ENCODE measurements at regions not wholly inside any gene's neighbourhood (a gene's known extent, or its start where the extent isn't known, plus 50 kb on each side); places are given as distances from the start of the nearest gene placed in this dataset.

GRCh38 chr4:124593494-124593893 lies 119.0 kb downstream of the ANKRD50 start:
- TF ChIP-seq, protein P1, sequence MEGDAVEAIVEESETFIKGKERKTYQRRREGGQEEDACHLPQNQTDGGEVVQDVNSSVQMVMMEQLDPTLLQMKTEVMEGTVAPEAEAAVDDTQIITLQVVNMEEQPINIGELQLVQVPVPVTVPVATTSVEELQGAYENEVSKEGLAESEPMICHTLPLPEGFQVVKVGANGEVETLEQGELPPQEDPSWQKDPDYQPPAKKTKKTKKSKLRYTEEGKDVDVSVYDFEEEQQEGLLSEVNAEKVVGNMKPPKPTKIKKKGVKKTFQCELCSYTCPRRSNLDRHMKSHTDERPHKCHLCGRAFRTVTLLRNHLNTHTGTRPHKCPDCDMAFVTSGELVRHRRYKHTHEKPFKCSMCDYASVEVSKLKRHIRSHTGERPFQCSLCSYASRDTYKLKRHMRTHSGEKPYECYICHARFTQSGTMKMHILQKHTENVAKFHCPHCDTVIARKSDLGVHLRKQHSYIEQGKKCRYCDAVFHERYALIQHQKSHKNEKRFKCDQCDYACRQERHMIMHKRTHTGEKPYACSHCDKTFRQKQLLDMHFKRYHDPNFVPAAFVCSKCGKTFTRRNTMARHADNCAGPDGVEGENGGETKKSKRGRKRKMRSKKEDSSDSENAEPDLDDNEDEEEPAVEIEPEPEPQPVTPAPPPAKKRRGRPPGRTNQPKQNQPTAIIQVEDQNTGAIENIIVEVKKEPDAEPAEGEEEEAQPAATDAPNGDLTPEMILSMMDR (IDR thresholded peaks at IDR 0.05; ENCODE audit: low read depth, low read length): no peak

GRCh38 chr4:124594945-124595344 lies 117.6 kb downstream of the ANKRD50 start:
- TF ChIP-seq, protein P1 (IDR thresholded peaks at IDR 0.05; ENCODE audit: low read depth, low read length): no peak
- no peak overlapping the region for H3K4me3 ChIP-seq (ENCODE audit: low read depth, low read length)

More at GRCh38 chr4:124593494-124593893, 119.0 kb downstream of the ANKRD50 start:
- no peak overlapping the region for H3K4me3 ChIP-seq (ENCODE audit: low read depth, low read length)

GRCh38 chr4:124596816-124597215 lies 115.7 kb downstream of the ANKRD50 start:
- H3K4me3 ChIP-seq (ENCODE audit: low read depth, low read length): no peak overlapping the region
- TF ChIP-seq, protein P1 (IDR thresholded peaks at IDR 0.05; ENCODE audit: low read depth, low read length): no peak

DNA sequence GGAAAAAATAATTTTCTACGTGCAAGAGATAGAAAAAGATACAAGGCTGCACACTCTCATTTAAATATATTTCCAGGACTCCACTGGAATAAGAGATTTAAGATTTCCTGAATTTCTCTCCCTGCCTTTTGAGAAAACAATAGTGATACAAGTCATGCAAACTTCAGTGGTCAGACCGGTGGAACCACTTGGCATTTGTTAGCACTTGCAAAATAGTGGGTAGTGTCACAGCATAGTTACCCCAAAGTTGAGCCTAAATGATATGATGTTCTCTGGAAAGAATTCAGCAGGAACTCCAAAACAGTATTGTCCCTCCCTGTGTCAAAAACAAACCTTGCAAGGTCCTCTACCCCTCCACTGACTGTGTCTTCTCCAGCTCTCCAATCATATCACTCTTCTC lies 102.3 kb downstream of the ANKRD50 start:
- TF ChIP-seq, protein P1 (IDR thresholded peaks at IDR 0.05; ENCODE audit: low read depth, low read length): no peak
- no peak overlapping the region for H3K4me3 ChIP-seq (ENCODE audit: low read depth, low read length)
